HCT116 (cell line): ENCODE measurements at regions not wholly inside any gene's neighbourhood (a gene's known extent, or its start where the extent isn't known, plus 50 kb on each side); places are given as distances from the start of the nearest gene placed in this dataset.

Source experiments
- ATAC-seq: fragments of 200-7000 bp; cut with Tn5 transposase; 2 replicates; pipeline ENCODE4 v1.9.1; 2020; ENCODE audit warnings: mild to moderate bottlenecking, moderate library complexity
- BruUV-seq: library from RNA; stranded (reverse); fragments of 400-500 nt; replicated peaks from 2 replicates; lab custom pipeline; 2021; lab: Mats Ljungman, UMichigan
- CTCF ChIA-PET: fragments of 300-600 bp; sonication (Branson Sonifier 250); formaldehyde crosslinking; loops from one replicate; lab custom pipeline; 2021; ENCODE audit warnings: antibody characterized with exemption; lab: Charles Lee
- POLR2A ChIA-PET: fragments of 300-600, 350-600 bp; sonication (Branson Sonifier 250); formaldehyde crosslinking; loops from one replicate; lab custom pipeline; 2021; ENCODE audit warnings: antibody characterized with exemption; lab: Charles Lee
- RAD21 ChIA-PET, 2 experiments: fragments of 300-600 bp; sonication (Branson Sonifier 250); formaldehyde crosslinking; loops; one replicate each; lab custom pipeline; 2023; ENCODE audit warnings: low total read pairs in 2 of 2; ENCODE audit not compliant: uncharacterized antibody in 2 of 2, unreplicated experiment in 2 of 2, low non-redundant PET in 1 of 2; lab: Charles Lee
- DNase-seq: peaks from one replicate; pipeline ENCODE4 v3.0.0-alpha.2; 2010; ENCODE audit warnings: low read depth, low spot score
- H2AFZ ChIP-seq: fragments of 200-600 bp; shearing (Covaris generic), sonication (generic); 2 replicates; pipeline ENCODE4 v1.6.1; 2017; ENCODE audit warnings: low read depth, mixed run types, mixed read lengths, antibody characterized with exemption, low read length; ENCODE audit not compliant: poor library complexity, severe bottlenecking
- H3K27ac ChIP-seq: 2 replicates; pipeline ENCODE4 v1.5.1; 2012; ENCODE audit warnings: low read depth, low read length
- H3K27me3 ChIP-seq: fragments of 200-600 bp; sonication (generic); 2 replicates; pipeline ENCODE4 v1.6.1; 2016; ENCODE audit warnings: mixed run types, low read length, mixed read lengths; ENCODE audit not compliant: insufficient read depth
- H3K36me3 ChIP-seq, 2 experiments: fragments of 200-500 bp in 1 of 2; fragments of 200-600 bp in 1 of 2; sonication (Bioruptor generic) in 1 of 2; sonication (generic) in 1 of 2; 2 replicates each; pipeline versions ENCODE4 v1.5.1 to v1.6.1; 2014 to 2016; ENCODE audit warnings: low read length in 2 of 2, inconsistent platforms in 1 of 2, mixed read lengths in 1 of 2, mixed run types in 1 of 2; ENCODE audit not compliant: insufficient read depth in 2 of 2, control insufficient read depth in 1 of 2
- H3K4me1 ChIP-seq, 2 experiments: fragments of 200-600 bp in 1 of 2; sonication (generic) in 1 of 2; 2 replicates each; pipeline versions ENCODE4 v1.5.1 to v1.6.1; 2012 to 2017; ENCODE audit warnings: low read length in 2 of 2, inconsistent platforms in 1 of 2, mild to moderate bottlenecking in 1 of 2, mixed read lengths in 1 of 2, mixed run types in 1 of 2, moderate library complexity in 1 of 2; ENCODE audit not compliant: insufficient read depth in 2 of 2, control insufficient read depth in 1 of 2
- H3K4me2 ChIP-seq: fragments of 200-600 bp; sonication (generic); 2 replicates; pipeline ENCODE4 v1.6.1; 2017; ENCODE audit warnings: mixed run types, low read length, mixed read lengths
- H3K4me3 ChIP-seq, 2 experiments: fragments of 200-600 bp in 1 of 2; sonication (generic) in 1 of 2; replicated peaks in 1 of 2; 2 replicates each; pipeline ENCODE4 v1.5.1; 2011 to 2016; ENCODE audit warnings: low read length in 2 of 2, control low read depth in 1 of 2, low read depth in 1 of 2, mild to moderate bottlenecking in 1 of 2, mixed read lengths in 1 of 2, mixed run types in 1 of 2
- H3K79me2 ChIP-seq: fragments of 200-600 bp; sonication (generic); 2 replicates; pipeline ENCODE4 v1.6.1; 2017; ENCODE audit warnings: mild to moderate bottlenecking, mixed run types, low read length, moderate library complexity, mixed read lengths; ENCODE audit not compliant: insufficient read depth
- H3K9ac ChIP-seq: fragments of 200-600 bp; sonication (generic); 2 replicates; pipeline ENCODE4 v1.6.1; 2016; ENCODE audit warnings: low read length, mixed read lengths
- H3K9me2 ChIP-seq: fragments of 200-600 bp; sonication (generic), shearing (Covaris generic); 2 replicates; pipeline ENCODE4 v1.6.1; 2017; ENCODE audit warnings: mixed run types, mild to moderate bottlenecking, moderate library complexity; ENCODE audit not compliant: insufficient read depth
- H3K9me3 ChIP-seq, 2 experiments: fragments of 200-500 bp in 1 of 2; fragments of 200-600 bp in 1 of 2; sonication (Bioruptor generic) in 1 of 2; sonication (generic) in 1 of 2; 2 replicates each; pipeline ENCODE4 v1.6.1; 2014 to 2017; ENCODE audit warnings: low read length in 2 of 2, mixed read lengths in 2 of 2, inconsistent platforms in 1 of 2, low read depth in 1 of 2, mild to moderate bottlenecking in 1 of 2, mixed run types in 1 of 2, moderate library complexity in 1 of 2; ENCODE audit not compliant: control insufficient read depth in 1 of 2, insufficient read depth in 1 of 2
- H4K20me1 ChIP-seq: fragments of 200-600 bp; sonication (generic), shearing (Covaris generic); 2 replicates; pipeline ENCODE4 v1.6.1; 2017; ENCODE audit warnings: mixed run types, mild to moderate bottlenecking, moderate library complexity; ENCODE audit not compliant: insufficient read depth
- CBX3 ChIP-seq: IDR thresholded peaks from 2 replicates; pipeline ENCODE4 v1.6.1; 2012; ENCODE audit warnings: low read depth
- CEBPB ChIP-seq: IDR thresholded peaks from 2 replicates; pipeline ENCODE4 v1.6.1; 2012; ENCODE audit warnings: low read depth
- EGR1 ChIP-seq: IDR thresholded peaks from 2 replicates; pipeline ENCODE4 v1.6.1; 2012; ENCODE audit warnings: low read depth
- EZH2 ChIP-seq: fragments of 200-600 bp; sonication (generic); IDR thresholded peaks from 2 replicates; pipeline ENCODE4 v1.6.1; 2017; ENCODE audit warnings: antibody characterized with exemption, mixed run types
- JUND ChIP-seq: IDR thresholded peaks from 2 replicates; pipeline ENCODE4 v1.6.1; 2012
- POLR2AphosphoS5 ChIP-seq: IDR thresholded peaks from 2 replicates; pipeline ENCODE4 v1.6.1; 2011; ENCODE audit warnings: mild to moderate bottlenecking, low read depth, low read length, moderate library complexity
- RAD21 ChIP-seq: IDR thresholded peaks from 2 replicates; pipeline ENCODE4 v1.6.1; 2012; ENCODE audit warnings: low read depth, mild to moderate bottlenecking
- SP1 ChIP-seq: IDR thresholded peaks from 2 replicates; pipeline ENCODE4 v1.6.1; 2012; ENCODE audit warnings: low read depth
- YY1 ChIP-seq: IDR thresholded peaks from 2 replicates; pipeline ENCODE4 v1.6.1; 2011; ENCODE audit warnings: low read length, low read depth, moderate library complexity, mild to moderate bottlenecking; ENCODE audit not compliant: insufficient replicate concordance; ENCODE audit errors: extremely low read depth
- ZFX ChIP-seq: fragments of 450-650 bp; IDR thresholded peaks from 2 replicates; pipeline ENCODE4 v1.6.1; 2017
- ZNF274 ChIP-seq: fragments of 200-500 bp; sonication (Bioruptor generic); IDR thresholded peaks from 2 replicates; pipeline ENCODE4 v1.6.1; 2014; ENCODE audit warnings: mild to moderate bottlenecking, low read depth, low read length, inconsistent platforms
- intact Hi-C: fragments of 100-400 bp; cut with micrococcal nuclease; formaldehyde crosslinking; loops from 2 replicates; pipeline ENCODE4 v1.10.0; 2022
- TF ChIP-seq, protein P1 (sequence below), 3 experiments: fragments of 200-600 bp in 1 of 3; sonication (generic) in 1 of 3; IDR thresholded peaks in 2 of 3; conservative IDR thresholded peaks in 1 of 3; 2 replicates each; pipeline ENCODE4 v1.5.1; 2012 to 2017; ENCODE audit warnings: low read depth in 2 of 3, low read length in 2 of 3, antibody characterized with exemption in 1 of 3, borderline replicate concordance in 1 of 3, control low read depth in 1 of 3, mild to moderate bottlenecking in 1 of 3, mixed read lengths in 1 of 3, mixed run types in 1 of 3, moderate library complexity in 1 of 3; ENCODE audit not compliant: insufficient read depth in 1 of 3
- TF ChIP-seq, protein P2 (sequence below): IDR thresholded peaks from 2 replicates; pipeline ENCODE4 v1.6.1; 2012; ENCODE audit warnings: low read depth
- TF ChIP-seq, protein P3 (sequence below): IDR thresholded peaks from 2 replicates; pipeline ENCODE4 v1.6.1; 2011; ENCODE audit warnings: mild to moderate bottlenecking, low read length, moderate library complexity; ENCODE audit not compliant: insufficient replicate concordance; ENCODE audit errors: extremely low read depth

DNA sequence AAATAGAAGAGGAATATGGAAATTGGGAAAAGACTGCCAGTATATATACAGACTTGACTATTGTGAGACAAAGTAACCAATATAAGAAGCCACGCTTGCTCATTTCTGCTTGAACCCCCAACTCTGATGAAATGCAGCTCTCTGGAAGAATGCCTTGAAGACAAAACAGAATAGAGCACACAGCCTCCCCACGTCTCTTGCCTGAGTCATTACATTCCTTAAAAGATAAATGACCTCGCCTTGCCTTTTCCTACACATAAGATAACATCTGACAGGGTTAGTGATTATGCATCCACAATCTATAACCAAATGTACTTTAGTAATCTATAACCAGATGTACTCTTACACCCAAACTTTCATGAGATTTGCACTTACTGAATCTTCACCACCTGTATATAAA, 141.1 kb upstream of the EEF1E1 start:
- intact Hi-C loops: no loop called here
- no TSS peak for BruUV-seq
- Histone ChIP-seq H3K9ac (no peak overlapping the region), H3K27me3 (peaks cover 24% of the 10 kb centered on the region), H3K4me3 (no peak overlapping the region), H3K4me2 (no peak overlapping the region; the same call in 1 of the 2 replicates), H3K36me3 (no peaks in the 10 kb centered on the region), H3K9me2 (no peaks in the 10 kb centered on the region), H3K9me3 (no peaks in the 10 kb centered on the region), H3K27ac (no peak overlapping the region), H3K4me1 (no peaks in the 10 kb centered on the region), H3K79me2 (no peaks in the 10 kb centered on the region), H2AFZ (no peak overlapping the region), H4K20me1 (no peaks in the 10 kb centered on the region)
- DNase-seq (no peak), ATAC-seq (0 out of 2 replicates have a peak, but pooled peaks have one; percentile 27)
- TF ChIP-seq EGR1 (no peak), CBX3 (no peak), SP1 (no peak), JUND (no peak), YY1 (no peak), CEBPB (no peak), RAD21 (no peak), ZNF274 (no peak)
- TF ChIP-seq, protein P1, sequence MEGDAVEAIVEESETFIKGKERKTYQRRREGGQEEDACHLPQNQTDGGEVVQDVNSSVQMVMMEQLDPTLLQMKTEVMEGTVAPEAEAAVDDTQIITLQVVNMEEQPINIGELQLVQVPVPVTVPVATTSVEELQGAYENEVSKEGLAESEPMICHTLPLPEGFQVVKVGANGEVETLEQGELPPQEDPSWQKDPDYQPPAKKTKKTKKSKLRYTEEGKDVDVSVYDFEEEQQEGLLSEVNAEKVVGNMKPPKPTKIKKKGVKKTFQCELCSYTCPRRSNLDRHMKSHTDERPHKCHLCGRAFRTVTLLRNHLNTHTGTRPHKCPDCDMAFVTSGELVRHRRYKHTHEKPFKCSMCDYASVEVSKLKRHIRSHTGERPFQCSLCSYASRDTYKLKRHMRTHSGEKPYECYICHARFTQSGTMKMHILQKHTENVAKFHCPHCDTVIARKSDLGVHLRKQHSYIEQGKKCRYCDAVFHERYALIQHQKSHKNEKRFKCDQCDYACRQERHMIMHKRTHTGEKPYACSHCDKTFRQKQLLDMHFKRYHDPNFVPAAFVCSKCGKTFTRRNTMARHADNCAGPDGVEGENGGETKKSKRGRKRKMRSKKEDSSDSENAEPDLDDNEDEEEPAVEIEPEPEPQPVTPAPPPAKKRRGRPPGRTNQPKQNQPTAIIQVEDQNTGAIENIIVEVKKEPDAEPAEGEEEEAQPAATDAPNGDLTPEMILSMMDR (IDR thresholded peaks at IDR 0.05 in 2 of 3, conservative IDR thresholded peaks at IDR 0.05 in 1 of 3; ENCODE audit: borderline replicate concordance in 1 of 3, insufficient read depth in 1 of 3, low read depth in 2 of 3, low read length in 2 of 3): no peak
- ChIA-PET RAD21 (no interaction called here), CTCF (no interaction called here), POLR2A (no interaction called here)

DNA sequence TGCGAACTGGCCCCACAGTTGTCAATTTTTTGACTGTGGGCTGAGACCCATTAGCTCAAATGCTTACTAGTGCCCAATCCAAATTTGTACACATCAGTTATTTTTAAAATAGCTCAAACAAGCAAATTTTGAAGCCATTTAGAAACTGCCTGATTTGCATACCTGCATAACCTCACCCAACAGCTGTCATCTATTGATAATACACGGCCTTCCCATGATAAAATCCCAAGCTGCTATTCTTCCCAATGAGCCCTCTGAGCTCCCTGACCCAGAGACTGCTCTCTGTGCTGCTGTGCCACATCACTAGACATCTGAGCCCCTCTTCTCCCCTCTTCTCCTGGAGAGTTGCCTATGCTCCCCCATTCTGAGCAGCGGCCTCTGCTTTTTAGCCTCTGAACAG, 140.5 kb upstream of the EEF1E1 start:
- H3K4me3 ChIP-seq: no peak overlapping the region
- intact Hi-C loops: no loop called here
- H3K4me1 ChIP-seq: no peaks in the 10 kb centered on the region
- BruUV-seq: no TSS peak
- ChIA-PET POLR2A (no interaction called here), CTCF (no interaction called here), RAD21 (no interaction called here)
- H3K9ac ChIP-seq: no peak overlapping the region
- ATAC-seq (no peak), DNase-seq (no peak)
- H3K27ac ChIP-seq: no peak overlapping the region
- no peak overlapping the region for H3K4me2 ChIP-seq
- no peaks in the 10 kb centered on the region for H3K9me3 ChIP-seq
- no peaks in the 10 kb centered on the region for H3K79me2 ChIP-seq
- no peaks in the 10 kb centered on the region for H3K9me2 ChIP-seq
- no peak overlapping the region for H2AFZ ChIP-seq
- H4K20me1 ChIP-seq: no peaks in the 10 kb centered on the region
- peaks cover 28% of the 10 kb centered on the region for H3K27me3 ChIP-seq
- H3K36me3 ChIP-seq: no peaks in the 10 kb centered on the region
- TF ChIP-seq, protein P2, sequence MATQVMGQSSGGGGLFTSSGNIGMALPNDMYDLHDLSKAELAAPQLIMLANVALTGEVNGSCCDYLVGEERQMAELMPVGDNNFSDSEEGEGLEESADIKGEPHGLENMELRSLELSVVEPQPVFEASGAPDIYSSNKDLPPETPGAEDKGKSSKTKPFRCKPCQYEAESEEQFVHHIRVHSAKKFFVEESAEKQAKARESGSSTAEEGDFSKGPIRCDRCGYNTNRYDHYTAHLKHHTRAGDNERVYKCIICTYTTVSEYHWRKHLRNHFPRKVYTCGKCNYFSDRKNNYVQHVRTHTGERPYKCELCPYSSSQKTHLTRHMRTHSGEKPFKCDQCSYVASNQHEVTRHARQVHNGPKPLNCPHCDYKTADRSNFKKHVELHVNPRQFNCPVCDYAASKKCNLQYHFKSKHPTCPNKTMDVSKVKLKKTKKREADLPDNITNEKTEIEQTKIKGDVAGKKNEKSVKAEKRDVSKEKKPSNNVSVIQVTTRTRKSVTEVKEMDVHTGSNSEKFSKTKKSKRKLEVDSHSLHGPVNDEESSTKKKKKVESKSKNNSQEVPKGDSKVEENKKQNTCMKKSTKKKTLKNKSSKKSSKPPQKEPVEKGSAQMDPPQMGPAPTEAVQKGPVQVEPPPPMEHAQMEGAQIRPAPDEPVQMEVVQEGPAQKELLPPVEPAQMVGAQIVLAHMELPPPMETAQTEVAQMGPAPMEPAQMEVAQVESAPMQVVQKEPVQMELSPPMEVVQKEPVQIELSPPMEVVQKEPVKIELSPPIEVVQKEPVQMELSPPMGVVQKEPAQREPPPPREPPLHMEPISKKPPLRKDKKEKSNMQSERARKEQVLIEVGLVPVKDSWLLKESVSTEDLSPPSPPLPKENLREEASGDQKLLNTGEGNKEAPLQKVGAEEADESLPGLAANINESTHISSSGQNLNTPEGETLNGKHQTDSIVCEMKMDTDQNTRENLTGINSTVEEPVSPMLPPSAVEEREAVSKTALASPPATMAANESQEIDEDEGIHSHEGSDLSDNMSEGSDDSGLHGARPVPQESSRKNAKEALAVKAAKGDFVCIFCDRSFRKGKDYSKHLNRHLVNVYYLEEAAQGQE: no peak
- TF ChIP-seq EGR1 (no peak), EZH2 (no peak), POLR2AphosphoS5 (no peak), CBX3 (no peak), ZNF274 (no peak), JUND (no peak), ZFX (no peak)
- TF ChIP-seq, protein P3, sequence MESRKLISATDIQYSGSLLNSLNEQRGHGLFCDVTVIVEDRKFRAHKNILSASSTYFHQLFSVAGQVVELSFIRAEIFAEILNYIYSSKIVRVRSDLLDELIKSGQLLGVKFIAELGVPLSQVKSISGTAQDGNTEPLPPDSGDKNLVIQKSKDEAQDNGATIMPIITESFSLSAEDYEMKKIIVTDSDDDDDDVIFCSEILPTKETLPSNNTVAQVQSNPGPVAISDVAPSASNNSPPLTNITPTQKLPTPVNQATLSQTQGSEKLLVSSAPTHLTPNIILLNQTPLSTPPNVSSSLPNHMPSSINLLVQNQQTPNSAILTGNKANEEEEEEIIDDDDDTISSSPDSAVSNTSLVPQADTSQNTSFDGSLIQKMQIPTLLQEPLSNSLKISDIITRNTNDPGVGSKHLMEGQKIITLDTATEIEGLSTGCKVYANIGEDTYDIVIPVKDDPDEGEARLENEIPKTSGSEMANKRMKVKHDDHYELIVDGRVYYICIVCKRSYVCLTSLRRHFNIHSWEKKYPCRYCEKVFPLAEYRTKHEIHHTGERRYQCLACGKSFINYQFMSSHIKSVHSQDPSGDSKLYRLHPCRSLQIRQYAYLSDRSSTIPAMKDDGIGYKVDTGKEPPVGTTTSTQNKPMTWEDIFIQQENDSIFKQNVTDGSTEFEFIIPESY: no peak
